Immature natural killer cell (primary cell): ENCODE measurements at regions not wholly inside any gene's neighbourhood (a gene's known extent, or its start where the extent isn't known, plus 50 kb on each side); places are given as distances from the start of the nearest gene placed in this dataset.

Experiments used
- DNase-seq, 3 donors: peaks; one replicate each; pipeline ENCODE4 v3.0.0; 2022; ENCODE audit warnings: mixed read lengths in 1 of 3
- H3K27ac Mint-ChIP-seq, 6 donors: one replicate each; pipeline ENCODE4 v1.8.0; 2020; ENCODE audit warnings: mixed read lengths in 6 of 6, mild to moderate bottlenecking in 5 of 6, inconsistent platforms in 4 of 6, moderate library complexity in 3 of 6
- H3K27me3 Mint-ChIP-seq, 3 donors: one replicate each; pipeline ENCODE4 v1.8.0; 2020 to 2021; ENCODE audit warnings: low read depth in 3 of 3, mild to moderate bottlenecking in 3 of 3, mixed read lengths in 3 of 3, moderate library complexity in 3 of 3, inconsistent platforms in 1 of 3
- H3K36me3 Mint-ChIP-seq, 3 donors: one replicate each; pipeline ENCODE4 v1.8.0; 2020; ENCODE audit warnings: mixed read lengths in 3 of 3, inconsistent platforms in 2 of 3, mild to moderate bottlenecking in 2 of 3
- H3K4me1 Mint-ChIP-seq, 2 donors: one replicate each; pipeline ENCODE4 v1.8.0; 2020; ENCODE audit warnings: inconsistent platforms in 2 of 2, mild to moderate bottlenecking in 2 of 2, mixed read lengths in 2 of 2, moderate library complexity in 1 of 2
- H3K4me3 Mint-ChIP-seq, 5 donors: one replicate each; pipeline ENCODE4 v1.8.0; 2020; ENCODE audit warnings: mild to moderate bottlenecking in 5 of 5, mixed read lengths in 5 of 5, inconsistent platforms in 3 of 5, moderate library complexity in 3 of 5
- H3K9me3 Mint-ChIP-seq, 6 donors: one replicate each; pipeline ENCODE4 v1.8.0; 2020; ENCODE audit warnings: mild to moderate bottlenecking in 6 of 6, mixed read lengths in 6 of 6, inconsistent platforms in 4 of 6, moderate library complexity in 3 of 6

DNA sequence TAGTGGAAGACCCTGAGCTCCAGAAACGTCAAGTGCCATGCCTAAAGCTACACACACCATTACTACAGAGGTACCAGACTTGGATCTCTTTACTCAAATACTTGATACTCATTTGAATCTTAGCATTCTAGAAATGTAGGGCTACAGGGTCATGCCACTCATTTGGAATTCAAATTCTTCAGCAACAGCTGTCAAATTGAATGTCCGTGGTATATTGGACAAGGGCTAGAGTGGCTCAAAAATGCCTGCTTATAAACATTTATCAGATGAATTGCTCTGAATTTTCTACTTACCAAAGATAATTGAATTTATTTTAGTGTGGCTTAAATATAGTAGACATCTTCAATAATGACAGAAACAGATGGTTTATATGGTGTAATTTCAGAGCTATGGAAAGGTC is 669.7 kb downstream of the SLC4A3 start:
- peaks cover 0 to 1% (median 0%) of the 10 kb centered on the region in 3 donors for H3K27me3 Mint-ChIP-seq
- H3K36me3 Mint-ChIP-seq, result no peaks in the 10 kb centered on the region
- H3K4me1 Mint-ChIP-seq, result no peaks in the 10 kb centered on the region
- peaks cover 0 to 4% (median 0%) of the 10 kb centered on the region in 6 donors for H3K9me3 Mint-ChIP-seq
- no peak overlapping the region for H3K27ac Mint-ChIP-seq
- no peak for DNase-seq
- no peak overlapping the region for H3K4me3 Mint-ChIP-seq

DNA sequence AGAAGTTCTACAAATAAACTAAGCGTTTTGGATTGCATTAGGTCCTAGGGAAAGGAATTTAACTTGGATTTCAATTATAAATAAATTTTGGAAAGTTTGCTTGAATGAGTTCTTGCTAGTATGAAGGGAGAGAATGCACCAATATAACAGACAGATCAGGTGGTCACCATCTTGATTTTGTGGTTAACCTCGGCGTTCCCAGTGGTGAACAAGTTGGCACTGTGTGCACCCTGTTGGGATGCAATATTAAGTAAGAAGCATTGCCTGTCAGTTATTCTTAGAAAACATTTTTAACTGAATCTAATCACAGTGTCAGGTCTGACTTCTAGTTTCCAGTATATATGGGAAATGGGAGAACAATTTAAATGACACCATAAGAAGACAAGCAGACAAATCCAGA is 673.4 kb downstream of the SLC4A3 start:
- H3K27ac Mint-ChIP-seq, result no peak overlapping the region
- H3K4me3 Mint-ChIP-seq, result no peak overlapping the region
- no peak for DNase-seq
- H3K27me3 Mint-ChIP-seq, result peaks cover 0 to 1% (median 0%) of the 10 kb centered on the region in 3 donors
- H3K4me1 Mint-ChIP-seq, result no peaks in the 10 kb centered on the region
- H3K9me3 Mint-ChIP-seq, result peaks cover 0 to 9% (median 2%) of the 10 kb centered on the region in 6 donors
- no peaks in the 10 kb centered on the region for H3K36me3 Mint-ChIP-seq

DNA sequence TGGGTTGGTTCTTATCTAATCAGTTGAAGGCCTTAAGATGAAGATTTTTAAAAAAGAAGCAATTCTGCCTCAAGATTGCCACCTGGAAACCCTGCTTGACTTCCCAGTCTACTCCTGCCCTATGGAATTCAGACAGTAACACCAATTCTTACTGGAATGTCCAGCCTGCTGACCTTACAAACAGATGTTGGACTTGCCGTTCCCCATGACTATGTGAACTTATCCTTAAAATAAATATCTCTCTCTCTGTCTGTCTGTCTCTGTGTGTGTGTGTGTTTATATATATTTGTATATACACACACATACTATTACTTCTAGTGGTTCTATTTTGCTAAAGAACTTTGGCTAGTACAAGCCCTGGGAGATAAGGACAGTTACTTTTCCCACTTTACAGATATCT is 675.3 kb downstream of the SLC4A3 start:
- no peaks in the 10 kb centered on the region for H3K27me3 Mint-ChIP-seq
- H3K36me3 Mint-ChIP-seq, result no peaks in the 10 kb centered on the region
- DNase-seq, result no peak
- H3K9me3 Mint-ChIP-seq, result peaks cover 0 to 16% (median 2%) of the 10 kb centered on the region in 6 donors
- no peak overlapping the region for H3K27ac Mint-ChIP-seq
- no peaks in the 10 kb centered on the region for H3K4me1 Mint-ChIP-seq
- H3K4me3 Mint-ChIP-seq, result no peak overlapping the region

DNA sequence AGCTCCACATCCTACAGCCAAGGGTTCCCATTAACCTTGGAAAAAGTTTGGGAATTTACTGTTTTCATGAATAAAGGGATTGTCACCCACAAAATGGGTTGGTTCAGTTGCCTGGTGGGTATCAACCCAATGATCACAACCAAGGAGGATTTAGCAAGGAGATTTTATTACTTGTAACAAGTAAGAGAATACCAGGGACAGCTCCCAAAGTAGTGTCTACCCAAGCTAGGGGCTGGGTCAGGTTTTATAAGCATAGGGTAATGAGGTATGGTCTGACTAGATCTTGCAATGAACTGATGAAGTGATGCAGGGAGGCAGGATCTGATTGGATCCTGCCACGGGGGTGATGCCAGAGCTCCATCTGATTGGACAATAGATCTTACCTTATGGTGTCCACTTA is 681.8 kb downstream of the SLC4A3 start:
- no peak for DNase-seq
- H3K9me3 Mint-ChIP-seq, result peaks cover 2 to 27% (median 4%) of the 10 kb centered on the region in 6 donors
- no peaks in the 10 kb centered on the region for H3K36me3 Mint-ChIP-seq
- H3K27me3 Mint-ChIP-seq, result peaks cover 0 to 1% (median 0%) of the 10 kb centered on the region in 3 donors
- no peak overlapping the region for H3K4me3 Mint-ChIP-seq
- no peak overlapping the region for H3K27ac Mint-ChIP-seq
- no peaks in the 10 kb centered on the region for H3K4me1 Mint-ChIP-seq

DNA sequence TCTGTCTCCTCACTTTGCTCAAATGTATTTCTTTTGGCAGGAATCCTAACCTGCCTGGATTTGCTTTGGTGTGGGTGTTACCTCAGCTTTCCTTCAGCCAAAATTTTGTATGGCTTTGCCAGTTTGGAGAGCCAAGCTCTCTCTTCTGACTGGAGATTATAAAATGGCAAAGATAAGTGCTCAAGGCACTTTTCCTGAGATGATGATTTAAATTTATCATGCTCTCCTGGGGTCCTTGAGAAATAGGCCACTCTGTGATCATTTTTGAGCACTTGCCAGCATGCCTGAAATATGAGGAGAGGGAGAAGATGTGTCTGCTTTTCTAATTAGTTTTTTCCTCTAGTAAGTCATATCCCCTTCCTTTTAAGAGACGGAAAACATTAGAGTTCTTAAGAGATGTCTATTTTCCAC is 683.0 kb downstream of the SLC4A3 start:
- H3K4me3 Mint-ChIP-seq, result no peak overlapping the region
- peaks cover 0 to 28% (median 4%) of the 10 kb centered on the region in 6 donors for H3K9me3 Mint-ChIP-seq
- H3K27me3 Mint-ChIP-seq, result peaks cover 0 to 1% (median 0%) of the 10 kb centered on the region in 3 donors
- H3K36me3 Mint-ChIP-seq, result no peaks in the 10 kb centered on the region
- H3K4me1 Mint-ChIP-seq, result no peaks in the 10 kb centered on the region
- no peak overlapping the region for H3K27ac Mint-ChIP-seq
- DNase-seq, result no peak

DNA sequence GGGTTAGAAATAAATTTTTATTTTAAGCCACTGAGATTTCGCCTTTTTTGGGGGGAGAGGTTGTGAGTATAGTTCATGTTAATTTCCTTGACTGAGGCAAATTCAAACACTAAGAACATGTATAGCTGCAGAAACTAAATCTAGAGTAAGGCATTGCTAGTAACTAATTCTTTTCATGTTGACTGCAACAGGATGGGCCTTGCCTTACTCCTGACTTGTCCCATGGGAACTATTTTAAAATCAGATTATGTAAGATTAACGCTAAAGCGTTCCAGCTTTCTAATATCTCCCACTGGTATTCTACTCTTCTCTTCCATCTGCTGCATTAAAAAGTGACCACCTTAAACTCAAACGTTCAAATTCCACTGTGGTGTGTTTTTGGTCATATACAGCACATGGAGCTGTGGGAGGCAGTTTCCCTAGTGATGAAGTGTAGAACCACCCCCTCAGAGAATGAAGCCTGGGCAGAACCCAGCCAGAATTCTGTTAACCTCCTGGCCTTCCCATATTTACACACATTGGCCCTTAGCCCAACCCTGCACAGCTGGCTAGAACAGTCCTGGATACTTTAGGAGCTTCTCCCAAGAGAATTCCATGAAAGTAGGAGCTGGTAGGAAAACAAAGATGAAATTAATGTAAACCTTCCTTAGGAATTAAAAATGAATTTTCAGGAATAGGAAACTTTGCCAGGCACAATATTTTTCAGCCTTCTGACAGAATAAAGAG is 687.8 kb downstream of the SLC4A3 start:
- Mint-ChIP-seq H3K36me3 (no peaks in the 10 kb centered on the region), H3K4me1 (no peaks in the 10 kb centered on the region), H3K4me3 (no peak overlapping the region), H3K9me3 (peaks cover 0 to 15% (median 2%) of the 10 kb centered on the region in 6 donors), H3K27me3 (peaks cover 0 to 1% (median 0%) of the 10 kb centered on the region in 3 donors), H3K27ac (no peak overlapping the region)
- DNase-seq, result no peak

DNA sequence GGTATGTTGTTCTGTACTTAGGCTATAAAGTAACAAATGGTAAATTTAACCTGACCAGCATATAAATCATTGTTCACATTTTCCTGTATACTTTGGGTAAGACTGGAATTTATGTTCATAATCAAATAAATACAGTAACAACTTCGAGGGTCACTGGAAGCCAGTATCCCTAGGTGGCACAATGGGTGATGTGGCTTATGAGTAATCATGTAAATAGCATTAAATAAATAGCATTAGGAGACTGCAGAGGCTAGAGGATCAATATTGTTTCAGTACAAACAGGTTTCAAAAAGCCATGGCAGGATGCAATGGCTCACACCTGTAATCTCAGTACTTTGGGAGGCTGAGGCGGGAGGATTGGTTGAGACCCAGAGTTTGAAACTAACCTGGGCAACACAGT is 690.6 kb downstream of the SLC4A3 start:
- DNase-seq, result no peak
- no peak overlapping the region for H3K4me3 Mint-ChIP-seq
- H3K27ac Mint-ChIP-seq, result no peak overlapping the region
- H3K27me3 Mint-ChIP-seq, result peaks cover 0 to 3% (median 0%) of the 10 kb centered on the region in 3 donors
- H3K9me3 Mint-ChIP-seq, result peaks cover 0 to 20% (median 3%) of the 10 kb centered on the region in 6 donors
- no peaks in the 10 kb centered on the region for H3K36me3 Mint-ChIP-seq
- H3K4me1 Mint-ChIP-seq, result no peaks in the 10 kb centered on the region

DNA sequence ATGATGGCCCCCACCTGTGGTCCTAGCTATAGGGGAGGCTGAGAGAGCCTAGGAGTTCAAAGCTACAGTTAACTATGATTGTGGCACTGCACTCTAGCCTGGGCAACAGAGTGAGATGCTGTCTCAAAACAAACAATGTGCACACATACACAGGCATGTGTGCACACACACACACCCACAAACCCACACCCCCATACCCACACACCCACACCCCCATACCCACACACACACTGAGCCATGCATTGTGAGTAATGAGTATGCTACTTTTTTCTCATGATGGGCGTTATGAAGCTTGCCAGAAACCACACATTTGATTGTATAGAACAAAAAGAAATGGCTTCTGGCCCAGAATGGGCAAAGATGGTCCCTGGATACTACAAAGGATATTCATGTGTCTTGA is 691.1 kb downstream of the SLC4A3 start:
- Mint-ChIP-seq H3K36me3 (no peaks in the 10 kb centered on the region), H3K4me3 (no peak overlapping the region), H3K4me1 (no peaks in the 10 kb centered on the region), H3K27ac (no peak overlapping the region), H3K9me3 (peaks cover 0 to 20% (median 3%) of the 10 kb centered on the region in 6 donors), H3K27me3 (peaks cover 0 to 2% (median 2%) of the 10 kb centered on the region in 3 donors)
- DNase-seq, result no peak

DNA sequence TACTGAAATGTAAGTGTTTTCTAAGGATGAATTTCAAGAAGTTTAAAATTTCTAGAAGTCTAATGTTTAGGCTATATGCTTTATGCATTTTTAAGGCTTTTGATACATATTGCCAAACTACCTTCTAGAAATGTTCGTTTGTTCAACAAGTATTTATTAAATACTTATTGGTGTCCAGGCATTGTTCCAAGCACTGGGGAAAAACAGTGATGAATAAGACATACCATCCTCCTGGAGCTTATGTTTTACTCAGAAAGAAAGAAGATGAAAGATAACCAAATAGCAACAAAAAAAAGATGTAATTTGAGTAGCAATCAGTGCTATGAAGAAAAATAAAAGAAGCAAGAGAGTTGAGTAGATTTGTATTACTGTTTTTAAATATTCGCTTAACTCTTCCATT is 692.9 kb downstream of the SLC4A3 start:
- H3K27me3 Mint-ChIP-seq, result peaks cover 0 to 2% (median 1%) of the 10 kb centered on the region in 3 donors
- DNase-seq, result no peak
- H3K4me3 Mint-ChIP-seq, result no peak overlapping the region
- H3K27ac Mint-ChIP-seq, result no peak overlapping the region
- no peaks in the 10 kb centered on the region for H3K36me3 Mint-ChIP-seq
- no peaks in the 10 kb centered on the region for H3K4me1 Mint-ChIP-seq
- H3K9me3 Mint-ChIP-seq, result peaks cover 0 to 13% (median 0%) of the 10 kb centered on the region in 6 donors

DNA sequence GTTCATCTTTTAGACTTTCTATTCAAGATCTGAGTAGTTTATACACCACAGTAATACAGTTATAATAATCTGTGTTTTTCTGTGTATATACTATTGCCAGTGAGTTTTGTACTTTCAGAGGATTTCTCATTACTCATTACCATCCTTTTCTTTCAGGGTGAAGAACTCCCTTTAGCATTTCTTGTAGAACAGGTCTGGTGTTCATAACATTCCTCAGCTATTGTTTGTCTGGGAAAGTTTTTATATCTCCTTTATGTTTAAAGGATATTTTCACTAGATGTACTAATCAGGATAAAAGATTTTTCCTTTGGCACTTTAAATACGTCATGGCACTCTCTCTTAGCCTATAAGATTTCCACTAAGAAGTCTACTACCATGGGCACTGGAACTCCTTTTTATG is 705.5 kb downstream of the SLC4A3 start:
- no peak for DNase-seq
- H3K4me3 Mint-ChIP-seq, result no peak overlapping the region
- no peaks in the 10 kb centered on the region for H3K36me3 Mint-ChIP-seq
- no peak overlapping the region for H3K27ac Mint-ChIP-seq
- peaks cover 7 to 38% (median 15%) of the 10 kb centered on the region in 6 donors for H3K9me3 Mint-ChIP-seq
- H3K4me1 Mint-ChIP-seq, result no peaks in the 10 kb centered on the region
- H3K27me3 Mint-ChIP-seq, result peaks cover 0 to 2% (median 0%) of the 10 kb centered on the region in 3 donors

DNA sequence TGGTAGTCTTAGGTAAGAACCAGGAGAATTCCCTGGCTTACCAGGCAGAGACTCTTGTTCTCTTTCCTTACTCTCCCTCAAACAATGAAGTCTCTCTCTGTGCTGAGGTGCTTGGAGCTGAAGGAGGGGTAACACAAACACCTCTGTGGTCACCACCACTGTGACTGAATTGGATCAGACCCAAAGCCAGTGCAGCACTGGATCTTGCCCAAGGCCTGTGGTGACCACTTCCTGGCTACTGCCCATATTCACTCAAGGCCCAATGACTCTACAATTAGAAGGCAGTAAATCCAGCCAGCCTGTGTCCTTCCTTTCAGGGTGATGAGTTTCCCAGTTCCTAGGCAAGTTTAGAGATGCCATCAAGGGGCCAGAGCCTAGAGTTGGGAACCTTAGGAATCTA is 706.8 kb downstream of the SLC4A3 start:
- Mint-ChIP-seq H3K9me3 (peaks cover 3 to 38% (median 15%) of the 10 kb centered on the region in 6 donors), H3K4me3 (no peak overlapping the region), H3K36me3 (no peaks in the 10 kb centered on the region), H3K27ac (no peak overlapping the region), H3K27me3 (peaks cover 0 to 2% (median 0%) of the 10 kb centered on the region in 3 donors), H3K4me1 (no peaks in the 10 kb centered on the region)
- no peak for DNase-seq

DNA sequence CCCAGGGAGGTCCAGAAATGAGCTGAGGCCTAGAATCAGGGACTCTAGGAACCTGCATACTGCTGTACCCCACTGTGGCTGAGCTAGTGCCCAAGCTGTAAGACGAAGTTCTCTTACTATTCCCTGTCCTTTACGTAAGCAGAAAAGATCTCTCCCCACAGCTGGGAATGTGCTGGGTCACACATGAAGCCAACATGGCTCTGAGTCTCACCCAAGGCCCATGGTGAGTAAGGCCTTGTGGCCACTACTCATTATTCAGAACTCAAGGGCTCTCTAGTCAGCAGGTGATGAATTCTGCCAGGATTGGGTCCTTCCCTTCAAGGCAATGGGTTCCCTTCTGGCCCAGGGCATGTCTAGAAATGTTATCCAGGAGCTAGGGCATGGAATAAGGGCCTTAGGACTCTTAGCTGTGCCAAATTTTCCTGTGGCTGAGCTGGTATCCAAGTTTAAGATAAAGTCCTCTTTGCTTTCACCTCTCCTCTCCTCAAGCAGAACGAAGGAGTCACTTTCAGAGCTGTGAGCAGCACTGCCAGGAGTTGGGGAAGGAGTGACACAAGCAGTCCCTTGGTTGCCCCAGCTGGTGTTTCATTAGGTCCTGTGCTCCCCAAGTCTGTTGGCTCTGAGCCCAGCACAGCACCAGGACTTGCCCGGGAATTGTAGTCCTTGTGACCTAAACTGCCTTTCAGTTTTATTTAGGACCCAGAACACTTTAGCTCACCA is 707.6 kb downstream of the SLC4A3 start:
- no peak for DNase-seq
- Mint-ChIP-seq H3K4me1 (no peaks in the 10 kb centered on the region), H3K36me3 (no peaks in the 10 kb centered on the region), H3K27ac (no peak overlapping the region), H3K27me3 (peaks cover 0 to 2% (median 0%) of the 10 kb centered on the region in 3 donors), H3K4me3 (no peak overlapping the region), H3K9me3 (peaks cover 3 to 38% (median 15%) of the 10 kb centered on the region in 6 donors)

DNA sequence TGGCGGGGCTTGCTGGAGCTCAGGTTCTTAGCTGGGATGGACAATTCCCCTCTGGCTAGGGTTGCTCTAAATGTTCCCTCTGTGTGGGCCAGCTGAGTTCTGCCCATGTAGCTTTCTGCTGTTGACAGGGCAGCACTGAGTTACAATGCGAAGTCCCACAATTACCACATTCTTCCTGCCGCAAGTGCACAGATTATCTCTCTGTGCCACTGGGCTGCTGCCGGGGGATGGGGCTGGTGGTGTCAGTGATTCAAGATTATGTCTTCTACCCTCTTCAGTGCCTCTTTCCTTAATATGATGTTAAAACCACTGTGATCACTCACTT is 708.1 kb downstream of the SLC4A3 start:
- H3K4me3 Mint-ChIP-seq, result no peak overlapping the region
- no peaks in the 10 kb centered on the region for H3K36me3 Mint-ChIP-seq
- H3K27ac Mint-ChIP-seq, result no peak overlapping the region

DNA sequence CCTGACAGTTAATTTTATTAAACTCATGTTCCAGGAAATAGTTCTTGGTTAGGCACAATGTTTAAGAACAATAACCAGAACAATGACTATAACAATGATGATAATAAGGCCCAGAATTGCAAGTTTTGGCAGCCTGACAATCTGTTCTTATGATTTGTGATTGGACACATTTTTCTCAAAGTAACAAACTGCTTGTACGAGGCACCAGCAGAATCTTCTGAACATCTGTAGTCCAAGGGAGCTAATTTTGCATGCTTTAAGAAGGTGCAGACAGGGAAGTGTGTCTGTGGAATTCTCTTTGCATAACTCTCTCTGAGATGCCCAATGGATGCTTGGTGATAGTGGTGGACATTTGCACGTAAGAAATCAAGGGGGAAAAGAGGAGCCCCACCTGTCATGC is 709.3 kb downstream of the SLC4A3 start:
- H3K36me3 Mint-ChIP-seq, result no peaks in the 10 kb centered on the region
- H3K4me1 Mint-ChIP-seq, result no peaks in the 10 kb centered on the region
- DNase-seq, result no peak
- H3K27me3 Mint-ChIP-seq, result peaks cover 0 to 2% (median 0%) of the 10 kb centered on the region in 3 donors
- H3K27ac Mint-ChIP-seq, result no peak overlapping the region
- H3K9me3 Mint-ChIP-seq, result peaks cover 5 to 27% (median 14%) of the 10 kb centered on the region in 6 donors
- H3K4me3 Mint-ChIP-seq, result no peak overlapping the region

More for the DNA sequence above, 708.1 kb downstream of the SLC4A3 start:
- H3K4me1 Mint-ChIP-seq, result no peaks in the 10 kb centered on the region
- H3K27me3 Mint-ChIP-seq, result peaks cover 0 to 3% (median 0%) of the 10 kb centered on the region in 3 donors
- DNase-seq, result no peak
- peaks cover 3 to 38% (median 15%) of the 10 kb centered on the region in 6 donors for H3K9me3 Mint-ChIP-seq
